Natural killer cell (primary cell): ENCODE measurements at regions not wholly inside any gene's neighbourhood (a gene's known extent, or its start where the extent isn't known, plus 50 kb on each side); places are given as distances from the start of the nearest gene placed in this dataset.
"Not testable (repeated sequence)": the region's sequence is repeated elsewhere in the genome, so short reads cannot be mapped to it uniquely, and the experiment has no call there.

ENCODE experiments used
- ATAC-seq, 3 donors: fragments of 150-1000 bp in 2 of 3; fragments of 200-7000 bp in 1 of 3; cut with Tn5 transposase; 1 replicate in 1 of 3; 2 replicates in 2 of 3; pipeline ENCODE4 v1.10.0; 2021; ENCODE audit warnings: mild to moderate bottlenecking in 2 of 3, moderate library complexity in 2 of 3
- DNase-seq, 2 donors: peaks; one replicate each; pipeline versions ENCODE4 v3.0.0 to v3.0.0-alpha.2; 2013 to 2021; ENCODE audit warnings: mixed read lengths in 1 of 2
- H3K27ac ChIP-seq: one replicate; pipeline ENCODE4 v1.5.1; 2013; ENCODE audit warnings: mild to moderate bottlenecking, low read length
- H3K27me3 ChIP-seq: one replicate; pipeline ENCODE4 v1.6.1; 2013; ENCODE audit warnings: low read length; ENCODE audit not compliant: control insufficient read depth, insufficient read depth
- H3K36me3 ChIP-seq: one replicate; pipeline ENCODE4 v1.6.1; 2013; ENCODE audit warnings: low read length; ENCODE audit not compliant: control insufficient read depth, insufficient read depth
- H3K4me1 ChIP-seq: one replicate; pipeline ENCODE4 v1.6.1; 2013; ENCODE audit warnings: low read length; ENCODE audit not compliant: control insufficient read depth, insufficient read depth
- H3K4me3 ChIP-seq: one replicate; pipeline ENCODE4 v1.5.1; 2013; ENCODE audit warnings: low read length
- H3K9me3 ChIP-seq: one replicate; pipeline ENCODE4 v1.6.1; 2013; ENCODE audit warnings: low read length; ENCODE audit not compliant: control insufficient read depth, insufficient read depth
- H3K27ac Mint-ChIP-seq, 2 donors: one replicate each; pipeline ENCODE4 v1.8.0; 2022; ENCODE audit warnings: mild to moderate bottlenecking in 2 of 2, mixed read lengths in 2 of 2, moderate library complexity in 1 of 2
- H3K27me3 Mint-ChIP-seq, 2 donors: one replicate each; pipeline ENCODE4 v1.8.0; 2022; ENCODE audit warnings: low read depth in 2 of 2, mixed read lengths in 2 of 2
- H3K36me3 Mint-ChIP-seq: one replicate; pipeline ENCODE4 v1.8.0; 2022; ENCODE audit warnings: mixed read lengths
- H3K4me1 Mint-ChIP-seq, 2 donors: one replicate each; pipeline ENCODE4 v1.8.0; 2022; ENCODE audit warnings: mixed read lengths in 2 of 2
- H3K4me3 Mint-ChIP-seq: one replicate; pipeline ENCODE4 v1.8.0; 2022; ENCODE audit warnings: mild to moderate bottlenecking, moderate library complexity, mixed read lengths
- H3K9me3 Mint-ChIP-seq, 2 donors: one replicate each; pipeline ENCODE4 v1.8.0; 2022; ENCODE audit warnings: mixed read lengths in 2 of 2
- CTCF ChIP-seq: fragments of 200-600 bp; IDR thresholded peaks from one replicate; pipeline ENCODE4 v1.8.0; 2022; ENCODE audit warnings: antibody characterized with exemption
- WGBS: methylation state at CpG from one replicate; pipeline ENCODE4 v1.1.7; 2013; ENCODE audit warnings: missing lambda C conversion rate; ENCODE audit not compliant: insufficient coverage; 5-methylcytosine and 5-hydroxymethylcytosine counted together
- intact Hi-C: fragments of 100-400 bp; cut with micrococcal nuclease; formaldehyde crosslinking; loops from one replicate; pipeline ENCODE4 v1.14.2; 2022

DNA sequence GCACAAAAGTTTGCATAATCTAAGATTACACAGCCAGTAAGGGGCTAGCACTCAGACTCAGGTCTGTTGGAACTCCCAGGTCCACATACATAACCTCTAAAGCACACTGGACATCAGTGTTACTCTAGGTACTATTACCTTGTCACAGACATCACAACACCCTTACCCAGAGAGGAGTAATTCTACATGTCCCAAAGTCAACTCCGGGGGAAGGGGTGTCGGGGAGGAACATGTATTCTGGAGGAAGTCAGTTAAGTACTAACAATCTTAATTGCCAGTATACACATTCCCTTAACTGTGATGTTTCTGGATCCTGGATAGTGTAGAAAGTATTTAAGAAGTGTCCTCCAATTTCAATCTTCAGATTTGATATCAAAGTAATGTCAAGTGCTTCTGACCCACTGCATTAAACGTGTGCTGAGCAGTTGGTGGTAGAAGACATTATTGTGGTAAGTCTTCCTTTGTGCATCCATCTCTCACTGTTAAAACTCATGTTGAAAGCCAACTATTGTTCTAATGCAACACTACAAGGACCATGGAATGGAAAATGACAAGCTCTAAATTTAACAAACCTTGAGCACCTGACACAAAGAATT is 155.4 kb downstream of the CRPPA start:
- no peak for DNase-seq
- intact Hi-C loops, result no loop called here
- Mint-ChIP-seq H3K4me3 (no peak overlapping the region), H3K27ac (no peak overlapping the region), H3K4me1 (peaks cover 0 to 7% of the 10 kb centered on the region in 2 donors), H3K9me3 (peaks cover 0 to 3% of the 10 kb centered on the region in 2 donors), H3K27me3 (peaks cover 0 to 6% of the 10 kb centered on the region in 2 donors), H3K36me3 (no peaks in the 10 kb centered on the region)
- Histone ChIP-seq H3K4me1 (no peaks in the 10 kb centered on the region), H3K27me3 (no peaks in the 10 kb centered on the region), H3K9me3 (no peaks in the 10 kb centered on the region), H3K27ac (no peak overlapping the region), H3K36me3 (no peaks in the 10 kb centered on the region), H3K4me3 (no peak overlapping the region)
- 100% methylated on average over 1 of the region's 3 CpGs for WGBS
- TF ChIP-seq CTCF, result no peak
- ATAC-seq, result no peak

- H3K36me3 Mint-ChIP-seq, result no peaks in the 10 kb centered on the region
- Histone ChIP-seq H3K27me3 (no peaks in the 10 kb centered on the region), H3K4me1 (no peaks in the 10 kb centered on the region), H3K27ac (no peak overlapping the region), H3K9me3 (no peaks in the 10 kb centered on the region), H3K36me3 (no peaks in the 10 kb centered on the region), H3K4me3 (no peak overlapping the region)
- peaks cover 0 to 7% of the 10 kb centered on the region in 2 donors for H3K4me1 Mint-ChIP-seq
- no peak for TF ChIP-seq CTCF
- no peak overlapping the region for H3K27ac Mint-ChIP-seq
- DNase-seq, result no peak
- H3K4me3 Mint-ChIP-seq, result no peak overlapping the region
- H3K9me3 Mint-ChIP-seq, result peaks cover 0 to 3% of the 10 kb centered on the region in 2 donors
- H3K27me3 Mint-ChIP-seq, result peaks cover 0 to 6% of the 10 kb centered on the region in 2 donors
- WGBS, result 88% methylated on average over 7 of the region's 7 CpGs
- ATAC-seq, result no peak
- intact Hi-C loops, result no loop called here
Measured at GRCh38 chr7:16264823-16265804, 156.2 kb downstream of the CRPPA start.

GRCh38 chr7:16264036-16264819 is 157.1 kb downstream of the CRPPA start:
- Histone ChIP-seq H3K9me3 (no peaks in the 10 kb centered on the region), H3K27ac (no peak overlapping the region), H3K4me1 (no peaks in the 10 kb centered on the region), H3K4me3 (no peak overlapping the region), H3K27me3 (no peaks in the 10 kb centered on the region), H3K36me3 (no peaks in the 10 kb centered on the region)
- no peak overlapping the region for H3K4me3 Mint-ChIP-seq
- WGBS, result no CpG with 5 or more reads among the region's 4 CpGs
- TF ChIP-seq CTCF, result no peak
- no peak overlapping the region for H3K27ac Mint-ChIP-seq
- intact Hi-C loops, result no loop called here
- peaks cover 0 to 6% of the 10 kb centered on the region in 2 donors for H3K4me1 Mint-ChIP-seq
- H3K36me3 Mint-ChIP-seq, result no peaks in the 10 kb centered on the region
- no peak for ATAC-seq
- peaks cover 0 to 6% of the 10 kb centered on the region in 2 donors for H3K27me3 Mint-ChIP-seq
- H3K9me3 Mint-ChIP-seq, result peaks cover 0 to 3% of the 10 kb centered on the region in 2 donors
- DNase-seq, result no peak

- ATAC-seq, H3K27ac Mint-ChIP-seq, H3K27me3 Mint-ChIP-seq, H3K36me3 ChIP-seq, H3K4me3 Mint-ChIP-seq, H3K4me1 Mint-ChIP-seq, intact Hi-C loops, H3K36me3 Mint-ChIP-seq, H3K4me1 ChIP-seq, H3K4me3 ChIP-seq, H3K9me3 ChIP-seq, H3K27ac ChIP-seq, H3K9me3 Mint-ChIP-seq, DNase-seq, H3K27me3 ChIP-seq: not testable (repeated sequence)
- WGBS, result 97% methylated on average over 5 of the region's 6 CpGs
Measured at GRCh38 chr7:16263377-16263776, 158.0 kb downstream of the CRPPA start.
